KOPT-K1 (cell line): ENCODE measurements at regions not wholly inside any gene's neighbourhood (a gene's known extent, or its start where the extent isn't known, plus 50 kb on each side); places are given as distances from the start of the nearest gene placed in this dataset.
"Not testable (repeated sequence)": the region's sequence is repeated elsewhere in the genome, so short reads cannot be mapped to it uniquely, and the experiment has no call there.

Experiments used
- H3K27ac ChIP-seq: fragments of 200-600 bp; sonication (generic); 2 replicates; pipeline ENCODE4 v1.5.1; 2016; ENCODE audit warnings: antibody characterized with exemption, mild to moderate bottlenecking, low read depth, low read length; ENCODE audit not compliant: poor library complexity, severe bottlenecking
- H3K36me3 ChIP-seq: fragments of 200-600 bp; sonication (generic); 2 replicates; pipeline ENCODE4 v1.5.1; 2017; ENCODE audit warnings: antibody characterized with exemption, mild to moderate bottlenecking, low read length, moderate library complexity; ENCODE audit not compliant: insufficient read depth
- H3K9me3 ChIP-seq: fragments of 200-600 bp; sonication (generic); 2 replicates; pipeline ENCODE4 v1.5.1; 2017; ENCODE audit warnings: antibody characterized with exemption, low read length, mild to moderate bottlenecking; ENCODE audit not compliant: insufficient read depth, poor library complexity, severe bottlenecking

DNA sequence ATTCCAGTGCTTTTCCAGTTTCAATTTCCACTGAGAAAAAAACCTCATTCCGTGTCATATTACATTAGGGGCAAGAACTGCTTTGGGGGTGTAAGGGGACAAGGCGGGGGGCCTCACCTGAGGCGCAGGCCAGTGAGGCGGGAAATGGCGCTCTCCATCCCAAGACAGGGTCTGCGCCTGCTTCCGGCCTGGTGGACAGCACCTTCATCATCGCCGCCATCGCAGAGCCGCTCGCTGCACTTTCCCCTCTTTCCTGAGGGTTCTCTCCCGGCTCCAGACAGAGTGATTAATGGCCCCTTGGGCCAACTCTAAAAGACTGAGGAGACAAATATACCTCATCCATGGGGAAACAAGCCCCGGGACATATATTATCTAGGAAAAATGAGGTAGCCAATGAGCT lies 270.0 kb upstream of the SOX4 start:
- Histone ChIP-seq H3K27ac (no peak overlapping the region), H3K36me3 (no peaks in the 10 kb centered on the region), H3K9me3 (no peaks in the 10 kb centered on the region)

DNA sequence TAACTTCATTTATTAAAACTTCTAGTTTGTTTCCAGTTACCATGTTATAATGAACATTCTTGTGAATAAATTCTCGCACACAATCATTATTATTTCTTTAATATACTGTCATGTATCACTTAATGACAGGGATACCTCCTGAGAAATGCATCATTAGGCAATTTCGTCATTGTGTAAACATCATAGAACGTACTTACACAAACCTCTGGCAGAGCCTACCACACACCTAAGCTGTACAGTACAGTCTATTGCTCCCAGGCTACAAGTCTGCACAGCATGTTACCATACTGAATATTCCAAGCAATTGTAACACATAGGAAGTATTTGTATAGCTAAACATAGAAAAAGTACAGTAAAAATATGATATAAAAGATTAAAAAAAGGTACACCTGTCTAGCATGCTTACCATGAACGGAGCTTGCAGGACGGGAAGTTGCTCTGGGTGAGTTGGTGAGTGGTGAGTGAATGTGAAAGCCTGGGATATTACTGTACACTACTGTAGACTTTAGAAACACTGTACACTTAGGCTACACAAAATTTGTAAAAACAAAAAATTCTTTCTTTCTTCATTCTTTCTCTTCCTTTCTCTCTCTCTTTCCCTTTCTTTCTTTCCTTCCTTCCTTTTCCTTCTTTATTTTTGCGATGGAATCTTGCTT lies 268.2 kb upstream of the SOX4 start:
- H3K36me3 ChIP-seq = no peaks in the 10 kb centered on the region
- H3K27ac ChIP-seq = no peak overlapping the region
- H3K9me3 ChIP-seq = no peaks in the 10 kb centered on the region

DNA sequence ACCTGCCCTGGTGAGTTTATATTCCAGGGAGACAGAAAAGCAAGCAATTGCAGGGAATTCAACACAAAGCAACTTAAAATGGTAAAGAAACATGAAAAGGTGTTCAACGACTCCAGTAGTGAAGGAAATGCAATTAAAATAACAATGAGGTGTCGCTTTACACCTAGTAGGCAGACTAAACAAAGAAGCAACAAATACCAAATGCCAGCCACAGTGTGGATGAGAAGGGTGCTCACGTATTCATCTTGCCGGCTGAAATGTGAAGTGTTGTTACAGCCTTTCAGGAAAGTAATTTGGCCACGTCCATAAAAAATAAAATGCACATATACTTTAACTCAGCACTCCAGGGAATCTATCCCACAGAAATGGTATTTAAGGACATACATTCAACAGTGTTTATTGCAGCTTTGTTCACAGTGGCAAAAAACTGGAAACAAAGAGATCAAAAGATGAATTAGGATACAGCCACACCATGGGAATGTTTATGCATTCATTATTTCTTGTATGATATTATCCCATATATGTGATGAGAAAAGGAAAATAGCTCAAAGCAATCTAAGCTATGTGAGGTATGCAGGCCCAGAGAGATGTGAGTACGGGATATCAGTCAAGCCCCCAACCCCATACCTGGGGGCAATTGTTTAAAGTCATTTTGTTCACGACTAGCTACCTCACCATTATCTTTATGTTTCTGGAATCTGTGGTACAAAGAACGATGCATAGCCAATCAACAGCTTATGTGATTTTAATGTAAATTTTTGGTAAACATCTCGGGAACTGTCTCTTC lies 266.0 kb upstream of the SOX4 start:
- Histone ChIP-seq H3K36me3 (no peaks in the 10 kb centered on the region), H3K9me3 (no peaks in the 10 kb centered on the region), H3K27ac (no peak overlapping the region)

DNA sequence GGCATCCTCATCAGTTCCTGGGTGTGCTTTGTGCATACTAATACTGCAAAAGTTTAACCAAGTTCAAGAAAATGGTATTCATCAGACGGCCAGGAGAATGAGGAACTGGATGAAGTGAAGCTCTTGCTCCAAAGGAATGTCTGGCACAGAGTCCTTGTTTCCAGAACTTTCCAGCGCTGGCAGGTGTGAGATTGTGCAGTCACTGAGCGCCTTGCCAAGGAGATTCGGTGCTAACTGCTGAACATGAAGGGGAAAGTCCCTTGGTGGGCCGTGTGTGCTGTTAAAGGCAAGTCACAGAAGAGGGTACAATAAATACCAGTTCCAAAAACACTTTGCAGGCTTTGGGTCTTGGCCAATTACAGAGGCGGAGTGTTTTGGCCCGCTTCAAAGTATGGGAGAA lies 262.3 kb upstream of the SOX4 start:
- Histone ChIP-seq H3K36me3 (no peaks in the 10 kb centered on the region), H3K27ac (no peak overlapping the region), H3K9me3 (no peaks in the 10 kb centered on the region)

DNA sequence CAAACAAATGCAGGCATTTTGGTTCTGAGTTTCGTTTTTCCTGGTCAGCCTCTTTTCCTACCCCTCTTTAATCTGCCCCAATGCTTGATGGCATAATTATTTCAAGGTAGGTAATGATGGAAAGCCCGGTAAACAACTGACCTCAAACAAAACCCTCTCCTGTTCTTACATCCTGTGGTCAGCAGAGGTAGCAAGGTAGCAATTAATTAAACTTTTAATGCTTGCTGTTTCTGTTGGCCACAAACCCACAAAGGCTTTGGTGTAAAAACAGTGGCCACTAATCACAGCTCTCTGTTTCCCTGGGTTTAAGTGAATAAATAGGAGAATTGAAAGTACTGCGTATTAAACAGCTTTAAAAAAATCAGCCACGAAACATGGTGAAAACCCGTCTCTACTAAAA lies 261.5 kb upstream of the SOX4 start:
- H3K9me3 ChIP-seq = no peaks in the 10 kb centered on the region
- H3K36me3 ChIP-seq = no peaks in the 10 kb centered on the region

DNA sequence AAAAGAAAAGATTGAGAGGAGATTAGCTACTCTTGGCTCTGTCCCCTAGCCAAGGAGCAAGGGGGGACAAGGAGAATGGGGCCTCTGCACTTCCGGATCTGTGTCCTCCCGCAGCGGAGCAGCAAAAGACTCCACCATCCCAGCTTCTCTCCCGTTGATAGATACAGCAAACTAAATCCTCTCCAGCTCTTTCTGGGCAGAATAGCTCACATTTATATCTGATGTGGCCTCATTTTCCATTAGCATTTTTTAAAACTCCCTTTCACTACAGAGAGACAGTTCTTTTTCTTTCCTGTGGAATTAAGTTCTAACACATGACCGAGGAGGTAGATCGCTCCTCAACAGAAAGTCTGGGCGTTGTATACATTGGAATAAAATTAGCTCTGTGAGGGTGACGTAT lies 260.9 kb upstream of the SOX4 start:
- H3K27ac ChIP-seq = no peak overlapping the region
- no peaks in the 10 kb centered on the region for H3K9me3 ChIP-seq
- no peaks in the 10 kb centered on the region for H3K36me3 ChIP-seq

More for the DNA sequence above, 261.5 kb upstream of the SOX4 start:
- H3K27ac ChIP-seq = no peak overlapping the region

DNA sequence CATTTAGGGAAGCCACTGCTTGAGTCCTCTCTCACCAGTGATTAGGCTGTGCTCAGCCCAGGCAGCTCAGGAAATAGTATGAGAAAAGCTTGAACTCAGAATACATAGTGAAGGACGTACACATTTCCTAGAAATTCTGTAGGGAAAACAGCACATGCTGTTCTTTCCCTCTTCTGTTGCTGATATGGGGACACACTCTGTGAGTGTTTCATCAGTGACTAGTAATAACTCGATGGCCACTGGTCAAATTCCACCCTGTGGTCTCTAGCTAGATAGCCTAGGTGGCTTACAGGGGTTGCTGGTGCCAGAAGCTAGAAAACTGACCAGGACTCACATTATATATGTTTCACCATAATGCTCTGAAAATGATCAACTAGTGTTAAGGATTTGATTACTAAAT lies 259.8 kb upstream of the SOX4 start:
- no peak overlapping the region for H3K27ac ChIP-seq
- no peaks in the 10 kb centered on the region for H3K36me3 ChIP-seq
- H3K9me3 ChIP-seq = no peaks in the 10 kb centered on the region

DNA sequence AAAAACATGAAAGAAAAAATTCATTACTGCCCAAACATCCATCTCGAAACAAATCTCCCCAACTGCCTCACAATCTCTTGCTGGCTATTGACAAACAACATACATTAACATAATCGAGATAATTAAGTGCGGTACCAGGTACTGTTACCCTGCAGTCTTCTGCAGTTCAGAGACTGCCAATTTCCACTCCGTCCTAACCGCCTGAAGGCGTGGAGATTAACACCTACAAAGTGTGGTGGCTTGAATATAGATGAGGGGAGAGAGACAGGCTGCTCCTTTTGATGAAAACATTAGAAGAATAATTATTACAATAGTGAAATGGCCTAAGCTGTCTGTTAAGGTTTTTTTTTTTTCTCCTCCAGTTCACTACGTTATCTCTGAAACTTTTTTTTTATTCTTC lies 258.9 kb upstream of the SOX4 start:
- H3K27ac ChIP-seq = no peak overlapping the region
- no peaks in the 10 kb centered on the region for H3K9me3 ChIP-seq
- H3K36me3 ChIP-seq = no peaks in the 10 kb centered on the region

DNA sequence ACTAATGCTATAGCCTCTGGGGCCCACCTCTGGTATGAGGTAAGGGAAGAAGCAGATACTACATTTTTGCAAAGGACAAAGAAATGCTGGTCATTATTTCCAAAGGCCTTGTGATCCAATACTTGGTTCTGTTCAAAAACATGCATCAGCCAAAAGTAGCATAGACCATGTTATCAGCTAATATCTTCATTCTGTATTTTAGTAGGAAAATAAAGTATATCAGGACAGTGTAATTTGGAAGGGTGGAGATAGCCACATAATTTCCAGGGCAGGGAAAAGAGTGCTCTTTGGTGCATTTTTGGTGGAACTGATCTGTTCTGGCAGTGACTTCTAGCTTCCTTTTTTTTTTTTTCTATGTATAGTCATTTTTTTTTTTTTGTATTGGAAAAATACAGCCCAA lies 258.0 kb upstream of the SOX4 start:
- Histone ChIP-seq H3K9me3 (no peaks in the 10 kb centered on the region), H3K36me3 (no peaks in the 10 kb centered on the region), H3K27ac (no peak overlapping the region)

DNA sequence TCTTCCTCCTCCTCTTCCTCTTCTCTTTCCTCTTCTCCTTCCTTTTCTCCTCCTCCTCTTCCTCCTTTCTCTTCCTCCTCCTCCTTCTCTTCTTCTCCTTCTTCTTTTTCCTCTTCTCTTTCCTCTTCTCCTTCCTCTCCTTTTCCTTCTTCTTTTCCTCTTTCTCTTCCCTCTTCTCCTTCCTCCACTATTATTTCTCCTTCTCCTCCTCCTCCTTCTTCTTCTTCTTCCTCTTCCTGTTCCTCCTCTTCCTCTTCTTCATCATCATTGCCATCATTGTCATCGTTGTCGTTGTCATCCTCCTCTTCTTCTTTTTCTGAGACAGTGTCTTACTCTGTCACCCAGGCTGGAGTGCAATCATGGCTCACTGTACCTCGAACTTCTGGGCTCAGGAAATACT lies 256.3 kb upstream of the SOX4 start:
- no peaks in the 10 kb centered on the region for H3K36me3 ChIP-seq
- H3K9me3 ChIP-seq = no peaks in the 10 kb centered on the region
- no peak overlapping the region for H3K27ac ChIP-seq

DNA sequence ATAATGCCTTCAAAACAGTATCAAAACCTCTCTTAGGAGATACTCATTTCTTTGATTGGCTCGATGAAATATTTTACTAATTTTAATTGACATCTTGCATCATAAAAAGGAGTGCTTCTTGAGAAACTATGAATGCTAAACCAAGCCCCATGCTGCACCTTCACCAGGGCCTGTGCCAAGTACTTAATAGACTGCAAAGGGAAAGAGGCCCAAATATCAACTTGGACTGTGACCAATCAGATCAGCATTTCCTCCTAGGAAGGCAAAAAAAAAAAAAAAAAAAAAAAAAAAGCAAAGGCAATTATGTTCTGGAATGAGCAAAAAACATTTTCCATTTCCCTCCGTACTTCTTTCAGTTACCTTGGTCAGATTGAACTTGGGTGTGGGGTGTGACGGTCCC lies 253.0 kb upstream of the SOX4 start:
- Histone ChIP-seq H3K9me3 (no peaks in the 10 kb centered on the region), H3K27ac (no peak overlapping the region), H3K36me3 (no peaks in the 10 kb centered on the region)

DNA sequence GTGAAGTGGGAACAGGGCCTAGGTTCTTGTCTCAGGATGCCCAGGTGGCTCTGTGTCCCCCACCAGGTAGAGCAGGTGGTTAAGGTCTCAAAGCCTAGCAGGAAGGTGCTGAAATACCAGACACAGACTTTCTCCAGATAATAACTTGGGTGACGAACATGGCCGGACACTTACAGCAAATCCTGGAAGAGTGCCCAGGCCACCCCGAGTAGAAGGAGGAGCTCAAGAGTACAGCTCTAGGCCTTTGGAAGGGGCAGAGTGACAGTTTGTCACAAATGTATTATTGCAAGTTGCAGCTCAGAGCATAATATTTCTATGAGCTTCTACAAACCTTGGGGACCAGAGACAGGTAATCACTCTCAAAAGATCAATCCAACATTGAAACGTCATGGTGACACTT lies 251.6 kb upstream of the SOX4 start:
- Histone ChIP-seq H3K27ac (no peak overlapping the region), H3K36me3 (no peaks in the 10 kb centered on the region), H3K9me3 (no peaks in the 10 kb centered on the region)

DNA sequence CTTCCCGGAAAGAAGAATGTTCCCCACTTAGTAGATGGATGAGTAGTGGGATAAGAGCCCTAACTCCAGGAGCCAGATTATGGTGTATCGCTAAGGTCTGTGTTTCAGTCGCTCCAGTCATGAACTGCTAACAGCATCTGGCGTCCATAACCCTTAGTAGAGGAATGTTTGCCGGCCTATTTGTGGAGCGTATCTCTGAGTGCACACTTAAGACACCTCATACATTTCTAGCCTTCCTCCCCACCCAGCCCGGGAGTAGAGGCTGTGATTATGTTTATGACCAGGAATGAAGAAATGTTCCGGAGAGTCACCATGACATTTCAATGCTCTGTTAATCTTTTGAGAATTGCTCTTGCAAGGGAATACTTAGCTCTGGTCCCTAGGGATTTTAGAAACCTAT lies 251.1 kb upstream of the SOX4 start:
- Histone ChIP-seq H3K9me3 (no peaks in the 10 kb centered on the region), H3K27ac (no peak overlapping the region), H3K36me3 (no peaks in the 10 kb centered on the region)

DNA sequence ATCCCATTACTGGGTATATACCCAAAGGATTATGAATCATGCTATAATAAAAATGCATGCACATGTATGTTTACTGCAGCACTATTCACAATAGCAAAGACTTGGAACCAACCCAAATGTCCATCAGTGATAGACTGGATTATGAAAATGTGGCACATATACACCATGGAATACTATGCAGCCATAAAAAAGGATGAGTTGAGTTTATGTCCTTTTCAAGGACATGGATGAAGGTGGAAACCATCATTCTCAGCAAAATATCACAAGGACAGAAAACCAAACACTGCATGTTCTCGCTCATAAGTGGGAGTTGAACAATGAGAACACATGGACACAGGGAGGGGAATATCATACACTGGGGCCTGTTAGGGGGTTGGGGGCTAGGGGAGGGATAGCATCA lies 247.8 kb upstream of the SOX4 start:
- not testable (repeated sequence) for H3K9me3 ChIP-seq, H3K27ac ChIP-seq, H3K36me3 ChIP-seq

DNA sequence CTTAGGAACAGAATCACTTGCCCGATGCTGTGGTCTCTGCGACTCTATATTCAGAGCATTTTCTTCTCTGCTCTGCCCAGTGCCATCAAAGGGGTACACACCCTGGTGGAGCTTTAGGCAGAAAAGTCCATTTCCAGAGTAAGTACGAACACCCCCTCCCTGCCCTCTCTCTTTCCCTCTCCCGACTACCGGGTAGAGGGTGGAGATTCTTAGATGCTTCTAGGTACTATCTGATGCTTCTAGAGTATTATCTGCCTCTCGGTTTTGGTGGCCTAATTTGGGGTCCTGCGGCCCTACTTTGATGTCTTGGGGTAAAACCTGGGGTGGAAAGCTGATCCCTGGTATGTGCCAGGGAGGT lies 245.4 kb upstream of the SOX4 start:
- H3K9me3 ChIP-seq = no peaks in the 10 kb centered on the region
- H3K27ac ChIP-seq = no peak overlapping the region
- H3K36me3 ChIP-seq = no peaks in the 10 kb centered on the region

DNA sequence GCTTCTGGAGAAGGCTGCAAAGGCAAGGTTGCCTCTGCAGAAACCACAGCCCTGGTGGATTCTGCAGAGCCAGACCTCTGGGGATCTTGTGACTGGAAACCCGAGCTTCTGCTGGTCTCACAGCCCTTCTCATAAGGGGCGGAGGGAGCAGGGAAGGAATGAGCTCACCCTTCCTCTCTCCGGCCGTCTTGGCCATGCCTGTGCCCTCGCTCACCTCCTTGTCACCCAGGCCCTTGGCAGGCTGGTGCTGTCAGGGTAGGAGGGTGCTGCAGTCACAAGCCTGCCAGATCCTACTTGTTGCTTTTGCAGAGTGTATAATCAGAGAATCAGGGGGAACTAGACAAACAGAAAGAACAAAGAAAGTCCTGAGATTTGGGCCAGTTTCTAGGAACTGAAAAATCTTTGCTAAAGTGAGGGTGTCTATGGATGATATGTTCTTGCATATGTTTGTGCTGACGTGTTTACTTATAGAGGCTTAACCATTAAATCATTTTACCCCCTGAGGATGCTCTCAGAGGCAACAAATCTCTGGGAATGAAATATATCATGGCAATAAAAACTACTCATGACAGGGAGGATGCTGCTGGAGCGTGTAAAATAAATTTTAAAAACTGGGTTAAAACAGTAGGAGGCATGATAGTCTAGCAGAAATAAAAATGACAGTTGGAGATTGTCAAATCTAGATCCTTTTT lies 244.9 kb upstream of the SOX4 start:
- Histone ChIP-seq H3K9me3 (no peaks in the 10 kb centered on the region), H3K36me3 (no peaks in the 10 kb centered on the region), H3K27ac (no peak overlapping the region)
